GM12892 (cell line): ENCODE measurements at regions not wholly inside any gene's neighbourhood (a gene's known extent, or its start where the extent isn't known, plus 50 kb on each side); places are given as distances from the start of the nearest gene placed in this dataset.

Experiments used
- POLR2A ChIP-seq: IDR thresholded peaks from 2 replicates; pipeline ENCODE4 v1.6.1; 2011; ENCODE audit warnings: low read depth, low read length, control low read depth
- POLR2AphosphoS5 ChIP-seq: IDR thresholded peaks from 2 replicates; pipeline ENCODE4 v1.6.1; 2011; ENCODE audit warnings: low read depth, low read length, control low read depth
- TAF1 ChIP-seq: IDR thresholded peaks from 2 replicates; pipeline ENCODE4 v1.6.1; 2011; ENCODE audit warnings: low read depth, mild to moderate bottlenecking, control low read depth, low read length, borderline replicate concordance

DNA sequence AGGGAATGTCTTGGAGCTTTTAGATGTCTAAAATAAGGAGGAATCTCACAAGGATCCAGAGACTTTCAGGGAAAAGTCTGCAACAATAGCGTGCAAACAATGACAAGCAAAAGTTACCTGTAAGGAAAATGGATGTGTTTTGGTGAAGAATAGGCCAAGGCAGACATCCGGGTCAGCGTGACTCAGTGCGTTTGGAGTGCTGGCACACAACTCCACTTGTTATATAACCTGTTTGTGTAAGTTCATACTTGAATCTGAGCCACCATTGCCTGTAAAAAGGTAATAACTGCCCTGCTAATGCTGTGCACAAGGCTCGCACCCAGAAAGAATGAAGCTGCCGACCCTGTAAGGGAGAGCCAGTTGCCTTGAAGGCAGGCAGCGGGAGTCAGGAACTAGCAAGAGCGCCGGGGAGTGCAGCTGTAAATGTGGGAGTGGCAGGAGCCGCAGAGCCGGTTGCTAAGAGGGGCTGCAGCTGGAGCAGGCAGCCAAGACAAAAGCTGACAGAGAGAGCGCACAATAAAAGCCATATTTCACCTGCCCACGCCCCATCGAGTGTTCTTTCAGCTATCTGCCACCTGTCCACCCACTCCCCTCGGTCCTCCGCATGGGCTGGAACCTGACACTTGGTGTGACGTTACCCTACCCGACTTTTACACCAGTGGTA lies 638.5 kb upstream of the MIS18BP1 start:
- TF ChIP-seq POLR2AphosphoS5: no peak
- TF ChIP-seq TAF1: no peak
- TF ChIP-seq POLR2A: no peak
